SK-N-MC (cell line): ENCODE measurements at regions not wholly inside any gene's neighbourhood (a gene's known extent, or its start where the extent isn't known, plus 50 kb on each side); places are given as distances from the start of the nearest gene placed in this dataset.

Experiments
- EZH2 ChIP-seq: fragments of 200-600 bp; sonication (generic); IDR thresholded peaks from one replicate; pipeline ENCODE4 v1.6.1; 2017; ENCODE audit warnings: antibody characterized with exemption
- FOXP2 ChIP-seq: optimal IDR thresholded peaks from 2 replicates; pipeline ENCODE3; 2011; ENCODE audit warnings: mild to moderate bottlenecking, moderate library complexity; ENCODE audit not compliant: insufficient read depth; ENCODE audit errors: extremely low read length, control extremely low read depth
- POLR2AphosphoS5 ChIP-seq: IDR thresholded peaks from 2 replicates; pipeline ENCODE4 v1.6.1; 2012; ENCODE audit warnings: mild to moderate bottlenecking, low read depth, low read length, borderline replicate concordance

GRCh38 chr11:115872416-115872815 lies 368.2 kb upstream of the CADM1 start:
- TF ChIP-seq POLR2AphosphoS5 (no peak), EZH2 (no peak), FOXP2 (no peak)
